MCF 10A (cell line): ENCODE measurements at regions not wholly inside any gene's neighbourhood (a gene's known extent, or its start where the extent isn't known, plus 50 kb on each side); places are given as distances from the start of the nearest gene placed in this dataset.
A peak's percentile ranks its signal among the peaks of the same experiment; 100 is the strongest.

ENCODE experiments used
- BruUV-seq: library from RNA; stranded (reverse); fragments of 400-500 nt; replicated peaks from 2 replicates; lab custom pipeline; 2021; lab: Mats Ljungman, UMichigan
- CTCF ChIA-PET: fragments of 300-600 bp; sonication (Branson Sonifier 250); formaldehyde crosslinking; extraction: SDS; loops from one replicate; lab custom pipeline; 2021; ENCODE audit warnings: antibody characterized with exemption, inconsistent platforms; lab: Yijun Ruan, JAX
- POLR2A ChIA-PET: fragments of 300-600, 350-650 bp; sonication (Branson Sonifier 250); formaldehyde crosslinking; extraction: SDS; loops from one replicate; lab custom pipeline; 2020; ENCODE audit warnings: antibody characterized with exemption, inconsistent platforms; lab: Yijun Ruan, JAX
- DNase-seq: peaks from one replicate; pipeline ENCODE4 v3.0.0-alpha.2; 2018; ENCODE audit not compliant: unreplicated experiment
- H3K27ac Mint-ChIP-seq: one replicate; pipeline ENCODE4 v1.8.0; 2022; ENCODE audit warnings: mild to moderate bottlenecking, low read depth, mixed read lengths; ENCODE audit not compliant: unreplicated experiment
- H3K27me3 Mint-ChIP-seq: one replicate; pipeline ENCODE4 v1.8.0; 2022; ENCODE audit warnings: mixed read lengths; ENCODE audit not compliant: insufficient read depth, unreplicated experiment
- H3K36me3 Mint-ChIP-seq: one replicate; pipeline ENCODE4 v1.8.0; 2022; ENCODE audit warnings: mild to moderate bottlenecking, moderate library complexity, mixed read lengths; ENCODE audit not compliant: insufficient read depth, unreplicated experiment
- H3K4me1 Mint-ChIP-seq: one replicate; pipeline ENCODE4 v1.8.0; 2022; ENCODE audit warnings: mixed read lengths; ENCODE audit not compliant: insufficient read depth, unreplicated experiment
- H3K4me3 Mint-ChIP-seq: one replicate; pipeline ENCODE4 v1.8.0; 2022; ENCODE audit warnings: mild to moderate bottlenecking, moderate library complexity, mixed read lengths; ENCODE audit not compliant: unreplicated experiment
- H3K9me3 Mint-ChIP-seq: one replicate; pipeline ENCODE4 v1.8.0; 2022; ENCODE audit warnings: mixed read lengths; ENCODE audit not compliant: unreplicated experiment
- intact Hi-C: fragments of 100-400 bp; cut with micrococcal nuclease; formaldehyde crosslinking; loops from 2 replicates; pipeline ENCODE4 v1.14.1; 2022
- TF ChIP-seq, protein P1 (sequence below): fragments of 200-600 bp; IDR thresholded peaks from one replicate; pipeline ENCODE4 v1.8.0; 2022; ENCODE audit warnings: antibody characterized with exemption, mild to moderate bottlenecking; ENCODE audit not compliant: unreplicated experiment

DNA sequence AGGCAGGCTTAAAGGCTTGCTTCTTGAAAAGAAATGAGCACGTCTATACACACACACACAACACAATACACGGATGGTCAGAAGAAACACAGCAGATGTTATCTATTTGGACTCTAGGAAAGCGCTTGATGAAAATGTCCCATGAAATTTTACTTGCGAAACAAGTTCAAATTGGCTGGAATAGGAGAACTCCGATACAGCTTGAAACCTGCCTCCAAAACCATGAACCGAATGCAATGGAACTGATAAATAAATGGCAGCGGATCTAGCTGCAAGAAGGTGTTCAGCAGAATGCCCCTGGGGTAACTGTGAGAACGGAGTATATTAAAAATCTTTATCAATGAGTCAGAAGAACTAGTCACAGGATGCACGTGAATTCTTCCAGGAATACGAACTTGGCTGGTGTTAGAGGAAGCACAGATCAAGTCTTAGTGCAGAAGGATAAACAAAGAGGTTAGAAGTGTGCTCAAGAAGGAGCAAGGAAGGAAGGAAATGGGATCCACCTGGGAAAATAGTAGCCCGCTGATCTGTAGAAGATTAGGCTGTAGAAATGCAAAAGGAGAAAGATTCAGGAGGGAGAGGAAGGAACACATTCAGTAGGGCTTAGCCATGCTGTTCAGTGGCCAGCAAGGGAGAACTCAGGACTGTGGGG is 142.0 kb upstream of the PRKCQ start:
- peak overlapping the region; percentile 55 for H3K4me3 Mint-ChIP-seq
- no TSS peak for BruUV-seq
- no peaks in the 10 kb centered on the region for H3K36me3 Mint-ChIP-seq
- peaks cover 23% of the 10 kb centered on the region for H3K4me1 Mint-ChIP-seq
- intact Hi-C loops: loop anchor here (1.0 to 10.0 kb wide), 6 partner anchors 16 to 695 kb away; no protein-coding TSS in a partner anchor
- H3K9me3 Mint-ChIP-seq: no peaks in the 10 kb centered on the region
- ChIA-PET POLR2A (interaction anchor here (0.5 to 2.9 kb wide), 25 partner anchors 8 to 816 kb away, joined by 3 to 136 read pairs (median 5); partner anchors contain the start of gene SFMBT2), CTCF (interaction anchor here (0.6 to 2.4 kb wide), 20 partner anchors 8 to 698 kb away, joined by 3 to 23 read pairs (median 5); no protein-coding TSS in a partner anchor)
- TF ChIP-seq, protein P1, sequence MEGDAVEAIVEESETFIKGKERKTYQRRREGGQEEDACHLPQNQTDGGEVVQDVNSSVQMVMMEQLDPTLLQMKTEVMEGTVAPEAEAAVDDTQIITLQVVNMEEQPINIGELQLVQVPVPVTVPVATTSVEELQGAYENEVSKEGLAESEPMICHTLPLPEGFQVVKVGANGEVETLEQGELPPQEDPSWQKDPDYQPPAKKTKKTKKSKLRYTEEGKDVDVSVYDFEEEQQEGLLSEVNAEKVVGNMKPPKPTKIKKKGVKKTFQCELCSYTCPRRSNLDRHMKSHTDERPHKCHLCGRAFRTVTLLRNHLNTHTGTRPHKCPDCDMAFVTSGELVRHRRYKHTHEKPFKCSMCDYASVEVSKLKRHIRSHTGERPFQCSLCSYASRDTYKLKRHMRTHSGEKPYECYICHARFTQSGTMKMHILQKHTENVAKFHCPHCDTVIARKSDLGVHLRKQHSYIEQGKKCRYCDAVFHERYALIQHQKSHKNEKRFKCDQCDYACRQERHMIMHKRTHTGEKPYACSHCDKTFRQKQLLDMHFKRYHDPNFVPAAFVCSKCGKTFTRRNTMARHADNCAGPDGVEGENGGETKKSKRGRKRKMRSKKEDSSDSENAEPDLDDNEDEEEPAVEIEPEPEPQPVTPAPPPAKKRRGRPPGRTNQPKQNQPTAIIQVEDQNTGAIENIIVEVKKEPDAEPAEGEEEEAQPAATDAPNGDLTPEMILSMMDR: no peak
- no peaks in the 10 kb centered on the region for H3K27me3 Mint-ChIP-seq
- H3K27ac Mint-ChIP-seq: peak overlapping the region; percentile 95
- DNase-seq: peak; percentile 96

DNA sequence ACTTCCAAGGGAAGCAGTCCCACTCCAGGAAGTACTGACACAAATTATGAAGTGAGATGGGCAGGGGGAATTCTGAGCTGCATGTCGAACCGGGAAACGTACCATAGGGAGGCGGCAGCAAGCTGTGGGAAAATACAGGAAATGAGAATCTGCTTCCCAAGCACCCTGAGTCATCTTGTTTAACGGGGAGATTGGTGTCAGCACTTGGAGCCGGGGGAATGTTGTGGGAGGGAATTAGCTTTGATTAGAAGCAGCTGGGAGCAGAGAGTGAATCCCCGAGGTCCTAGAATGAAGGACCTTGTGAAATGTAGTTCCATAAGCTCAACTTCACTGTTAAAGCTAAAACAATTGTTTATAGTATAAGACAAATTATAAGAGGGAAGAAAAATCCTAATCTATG is 141.4 kb upstream of the PRKCQ start:
- no peaks in the 10 kb centered on the region for H3K9me3 Mint-ChIP-seq
- no TSS peak for BruUV-seq
- peak overlapping the region; percentile 55 for H3K4me3 Mint-ChIP-seq
- no peaks in the 10 kb centered on the region for H3K36me3 Mint-ChIP-seq
- TF ChIP-seq, protein P1: peak; percentile 57
- CTCF ChIA-PET: interaction anchor here (0.6 to 2.4 kb wide), 24 partner anchors 8 to 699 kb away, joined by 3 to 23 read pairs (median 4); no protein-coding TSS in a partner anchor
- POLR2A ChIA-PET: interaction anchor here (0.5 to 2.9 kb wide), 31 partner anchors 9 to 1067 kb away, joined by 3 to 136 read pairs (median 3); partner anchors contain the start of gene SFMBT2
- intact Hi-C loops: loop anchor here (1.0 to 10.0 kb wide), 5 partner anchors 17 to 696 kb away; no protein-coding TSS in a partner anchor
- peak overlapping the region; percentile 95 for H3K27ac Mint-ChIP-seq
- DNase-seq: peak; percentile 94
- no peaks in the 10 kb centered on the region for H3K27me3 Mint-ChIP-seq
- peaks cover 29% of the 10 kb centered on the region for H3K4me1 Mint-ChIP-seq

DNA sequence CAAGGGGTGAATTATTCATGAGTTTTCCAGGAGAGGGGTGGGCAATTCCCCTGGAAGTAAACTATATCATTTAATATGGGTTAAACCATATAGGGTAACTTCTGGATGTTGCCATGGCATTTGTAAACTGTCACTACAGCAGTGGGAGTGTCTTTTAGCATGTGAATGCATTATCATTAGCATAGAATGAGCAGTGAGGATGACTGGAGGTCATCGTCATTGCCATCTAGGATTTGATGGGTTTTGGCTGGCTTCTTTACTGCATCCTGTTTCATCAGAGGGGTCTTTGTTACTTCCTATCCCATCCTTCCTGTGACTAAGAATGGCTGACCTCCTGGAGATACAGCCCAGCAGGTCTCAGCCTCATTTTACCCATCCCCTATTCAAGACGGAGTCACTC is 139.5 kb upstream of the PRKCQ start:
- Mint-ChIP-seq H3K36me3 (no peaks in the 10 kb centered on the region), H3K27me3 (no peaks in the 10 kb centered on the region), H3K4me1 (peaks cover 32% of the 10 kb centered on the region), H3K4me3 (no peak overlapping the region), H3K27ac (no peak overlapping the region), H3K9me3 (no peaks in the 10 kb centered on the region)
- no peak for DNase-seq
- TF ChIP-seq, protein P1: no peak
- POLR2A ChIA-PET: no interaction called here
- CTCF ChIA-PET: no interaction called here
- intact Hi-C loops: no loop called here
- no TSS peak for BruUV-seq

DNA sequence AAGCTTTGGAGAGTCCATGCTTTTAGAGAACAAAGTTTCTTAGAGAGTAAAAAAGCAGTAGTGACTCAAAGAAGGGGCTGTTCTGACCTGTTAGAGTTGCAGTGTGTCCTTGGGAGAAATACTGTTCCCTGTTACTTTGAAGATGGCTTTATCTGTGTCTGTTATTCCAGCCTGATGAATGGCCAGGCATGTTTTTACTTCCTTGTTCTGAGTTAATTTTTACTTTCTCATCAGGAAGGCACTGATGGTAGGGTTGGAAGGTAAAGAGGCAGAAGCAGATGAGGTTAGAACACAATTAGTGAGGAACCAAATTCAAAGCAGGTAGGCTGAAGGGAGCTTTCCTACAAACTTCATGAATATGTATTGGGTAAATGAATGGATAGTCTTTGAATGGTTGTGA is 138.5 kb upstream of the PRKCQ start:
- Mint-ChIP-seq H3K27ac (no peak overlapping the region), H3K4me3 (no peak overlapping the region), H3K9me3 (no peaks in the 10 kb centered on the region), H3K36me3 (no peaks in the 10 kb centered on the region), H3K4me1 (peaks cover 31% of the 10 kb centered on the region), H3K27me3 (no peaks in the 10 kb centered on the region)
- TF ChIP-seq, protein P1: no peak
- CTCF ChIA-PET: no interaction called here
- intact Hi-C loops: no loop called here
- POLR2A ChIA-PET: interaction anchor here (0.9 to 1.3 kb wide), 2 partner anchors 20 to 699 kb away, joined by 3 to 4 read pairs; no protein-coding TSS in a partner anchor
- BruUV-seq: no TSS peak
- DNase-seq: no peak
